Stimulated activated CD8-positive, alpha-beta memory T cell treated with anti-CD3 and anti-CD28 coated beads, Interleukin-12 subunit alpha, Interleukin-12 subunit beta, amount 100 ng/mL, for 4 hours (primary cell): ENCODE measurements at regions not wholly inside any gene's neighbourhood (a gene's known extent, or its start where the extent isn't known, plus 50 kb on each side); places are given as distances from the start of the nearest gene placed in this dataset.

Experiments
- DNase-seq: peaks from one replicate; pipeline ENCODE4 v3.0.0-alpha.2; 2020; ENCODE audit warnings: low read depth

DNA sequence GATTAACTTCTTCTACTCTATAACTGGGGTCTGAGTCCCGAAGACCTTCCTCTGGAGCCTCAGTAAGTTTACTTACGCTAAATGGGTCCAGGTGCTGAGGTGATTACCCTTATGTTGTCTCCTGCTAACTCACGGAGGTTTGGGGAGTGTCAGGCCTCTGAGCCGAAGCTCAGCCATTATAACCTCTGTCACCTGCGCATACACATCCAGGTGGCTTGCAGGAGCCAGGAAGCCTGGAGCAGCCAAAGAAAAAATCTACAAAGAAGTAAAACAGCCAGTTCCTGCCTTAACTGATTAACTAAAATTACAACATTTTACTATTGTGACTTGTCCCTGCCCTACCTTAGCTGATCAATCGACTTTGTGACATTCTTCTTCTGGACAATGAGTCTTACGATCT lies 350.7 kb downstream of the GLRX3 start:
- no peak for DNase-seq

GRCh38 chr10:130487566-130487965 lies 351.4 kb downstream of the GLRX3 start:
- DNase-seq = no peak

- DNase-seq = no peak
Measured at GRCh38 chr10:130489891-130490290, 353.7 kb downstream of the GLRX3 start.

- no peak for DNase-seq
Measured at GRCh38 chr10:130491011-130491692, 355.0 kb downstream of the GLRX3 start.

DNA sequence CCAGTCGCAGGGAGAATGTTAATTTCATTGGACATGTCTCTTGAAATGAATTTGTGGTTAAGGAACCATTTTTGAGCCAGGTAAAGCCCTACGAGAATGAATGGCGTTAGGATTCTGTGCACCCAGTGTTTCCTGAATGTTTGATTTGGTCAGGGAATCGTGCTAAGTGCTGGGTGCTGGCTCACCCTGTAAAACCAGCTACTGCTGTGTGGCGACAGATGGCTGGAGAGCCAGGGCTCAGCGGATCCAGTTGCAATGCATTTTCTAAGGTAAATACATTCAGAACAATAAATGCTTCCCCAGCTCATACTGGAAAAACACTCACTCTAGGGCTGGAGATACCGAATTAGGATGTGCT lies 355.5 kb downstream of the GLRX3 start:
- no peak for DNase-seq

GRCh38 chr10:130492266-130492934 lies 356.2 kb downstream of the GLRX3 start:
- no peak for DNase-seq

DNA sequence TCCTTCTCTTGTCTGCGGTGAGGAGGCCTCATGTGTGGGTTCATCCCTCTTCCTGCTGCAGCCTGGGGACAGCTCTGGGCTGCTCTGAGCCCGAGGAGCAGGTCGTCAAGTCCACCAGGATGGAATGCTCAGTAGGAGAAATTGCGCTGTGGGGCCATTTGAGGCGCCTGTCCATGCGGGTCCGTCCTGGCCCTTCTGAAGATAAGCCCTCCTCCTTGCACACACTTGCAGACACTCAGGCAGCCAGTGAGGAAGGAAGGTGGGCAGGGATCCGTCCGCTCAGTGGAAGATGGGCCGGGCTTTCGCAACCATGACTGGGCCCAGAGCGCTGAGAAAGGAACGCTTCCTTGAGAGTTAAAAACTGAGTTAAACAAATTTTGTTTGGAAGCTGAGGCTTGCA lies 356.8 kb downstream of the GLRX3 start:
- no peak for DNase-seq

- DNase-seq = no peak
Measured at GRCh38 chr10:130493446-130494145, 357.4 kb downstream of the GLRX3 start.

DNA sequence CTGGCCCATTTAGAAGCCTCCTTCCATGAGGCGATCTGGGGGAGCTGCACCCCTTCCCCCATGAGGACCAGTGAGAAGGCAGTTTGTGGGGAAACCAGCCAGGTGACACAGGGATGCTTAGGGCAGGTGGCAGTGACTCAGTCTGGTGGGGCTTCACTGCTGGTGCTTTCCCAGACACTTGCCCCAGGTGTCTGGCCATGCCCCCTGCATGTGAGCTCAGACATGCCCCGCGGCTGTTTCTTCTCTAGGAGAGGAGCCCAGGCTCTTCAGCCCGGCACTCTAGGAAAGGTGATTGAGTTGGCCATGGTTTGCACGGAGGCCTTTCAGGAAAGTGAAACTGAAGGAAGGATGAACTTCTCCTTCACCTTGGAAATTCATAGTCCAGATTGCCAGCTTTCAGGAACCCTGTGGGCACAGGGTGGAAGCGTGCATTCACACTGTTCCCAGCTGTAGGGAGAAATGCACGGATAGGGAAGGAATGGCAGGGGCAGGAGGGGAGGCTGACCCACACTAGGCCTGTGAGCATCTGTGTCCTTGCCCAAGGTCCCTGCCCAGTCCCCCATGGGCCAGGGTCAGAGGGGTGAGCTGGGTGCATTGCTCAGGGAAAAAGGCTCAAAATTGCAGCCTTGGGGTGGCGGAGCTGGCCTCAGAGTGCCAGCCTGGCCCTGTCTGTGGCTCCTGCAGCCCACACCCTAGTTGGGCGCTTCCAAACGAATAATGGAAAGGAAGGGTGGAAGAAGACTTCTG lies 359.1 kb downstream of the GLRX3 start:
- DNase-seq = no peak

- DNase-seq = no peak
Measured at GRCh38 chr10:130495891-130496636, 359.9 kb downstream of the GLRX3 start.

GRCh38 chr10:130497056-130498010 lies 361.1 kb downstream of the GLRX3 start:
- no peak for DNase-seq

- no peak for DNase-seq
Measured at GRCh38 chr10:130498042-130498441, 361.9 kb downstream of the GLRX3 start.

DNA sequence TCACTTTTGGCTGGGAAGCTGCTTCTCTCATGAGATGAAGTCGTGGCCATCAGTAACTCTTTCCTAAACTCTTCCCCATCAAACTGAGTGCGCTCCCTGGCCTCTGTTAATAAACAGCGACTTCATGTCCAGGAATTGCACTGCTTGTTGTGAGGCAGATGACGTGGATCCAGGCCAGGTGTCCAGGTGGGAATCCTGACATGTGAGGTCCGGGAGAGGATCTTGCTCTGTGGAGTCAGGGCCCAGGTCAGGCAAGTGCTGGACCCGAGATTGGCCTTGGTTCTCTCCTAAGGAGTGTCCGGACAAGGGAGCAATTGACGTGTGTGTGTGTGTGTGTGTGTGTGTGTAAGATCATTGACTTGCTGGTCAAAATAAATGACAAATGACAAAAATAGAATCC lies 362.7 kb downstream of the GLRX3 start:
- no peak for DNase-seq

- DNase-seq = no peak
Measured at GRCh38 chr10:130499541-130499940, 363.4 kb downstream of the GLRX3 start.

- DNase-seq = no peak
Measured at GRCh38 chr10:130500261-130501000, 364.2 kb downstream of the GLRX3 start.

DNA sequence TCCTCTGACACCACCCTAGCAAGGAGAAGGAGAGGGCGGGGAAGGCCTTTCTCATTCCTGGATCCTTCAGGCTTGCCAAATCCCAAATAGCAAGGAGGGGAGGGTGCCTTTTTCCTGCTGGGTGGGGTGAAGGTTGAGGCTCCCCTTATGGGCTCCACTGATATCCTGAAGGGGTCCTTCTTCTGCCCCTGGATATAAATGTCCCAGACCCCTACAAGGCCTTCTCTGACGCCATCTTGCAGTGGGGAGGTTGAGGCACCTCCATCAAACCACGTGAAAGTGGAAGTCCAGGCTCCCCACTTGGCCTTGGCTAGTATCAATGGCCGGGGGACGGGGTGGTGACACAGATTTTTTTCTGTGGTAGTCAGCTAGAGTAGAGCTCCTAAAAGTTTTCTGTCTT lies 371.3 kb downstream of the GLRX3 start:
- DNase-seq = no peak

GRCh38 chr10:130509881-130510689 lies 373.9 kb downstream of the GLRX3 start:
- DNase-seq = no peak

- no peak for DNase-seq
Measured at GRCh38 chr10:130510755-130511154, 374.6 kb downstream of the GLRX3 start.

- DNase-seq = no peak
Measured at GRCh38 chr10:130511766-130512165, 375.6 kb downstream of the GLRX3 start.
